HG02981 (cell line): ENCODE measurements at regions not wholly inside any gene's neighbourhood (a gene's known extent, or its start where the extent isn't known, plus 50 kb on each side); places are given as distances from the start of the nearest gene placed in this dataset.
"Not testable (repeated sequence)": the region's sequence is repeated elsewhere in the genome, so short reads cannot be mapped to it uniquely, and the experiment has no call there.

Source experiments
- ATAC-seq: cut with Tn5 transposase; IDR thresholded peaks from one replicate; pipeline ENCODE4 v1.9.1; 2021; ENCODE audit warnings: mild to moderate bottlenecking, moderate library complexity; ENCODE audit not compliant: unreplicated experiment

GRCh38 chr14:22118899-22119477, 445.4 kb upstream of the OR4E1 start:
- no peak for ATAC-seq

GRCh38 chr14:22113401-22113800, 439.8 kb upstream of the OR4E1 start:
- no peak for ATAC-seq

- ATAC-seq, result no peak
Observed at GRCh38 chr14:22112004-22112403, 438.4 kb upstream of the OR4E1 start.

GRCh38 chr14:22107753-22108152, 434.1 kb upstream of the OR4E1 start:
- no peak for ATAC-seq

- no peak for ATAC-seq
Observed at GRCh38 chr14:22106700-22107697, 433.4 kb upstream of the OR4E1 start.

- no peak for ATAC-seq
Observed at GRCh38 chr14:22105624-22106006, 432.0 kb upstream of the OR4E1 start.

GRCh38 chr14:22105006-22105623, 431.5 kb upstream of the OR4E1 start:
- no peak for ATAC-seq

- ATAC-seq, result not testable (repeated sequence)
Observed at GRCh38 chr14:22100764-22101120, 427.1 kb upstream of the OR4E1 start.

GRCh38 chr14:22099942-22100763, 426.5 kb upstream of the OR4E1 start:
- ATAC-seq, result peak; percentile 67

- ATAC-seq, result no peak
Observed at GRCh38 chr14:22098435-22098834, 424.8 kb upstream of the OR4E1 start.

GRCh38 chr14:22097586-22098292, 424.1 kb upstream of the OR4E1 start:
- ATAC-seq, result no peak

- ATAC-seq, result no peak
Observed at GRCh38 chr14:22097072-22097471, 423.5 kb upstream of the OR4E1 start.

- no peak for ATAC-seq
Observed at GRCh38 chr14:22096514-22096895, 422.9 kb upstream of the OR4E1 start.

GRCh38 chr14:22095860-22096513, 422.4 kb upstream of the OR4E1 start:
- ATAC-seq, result no peak

- no peak for ATAC-seq
Observed at GRCh38 chr14:22089940-22090339, 416.3 kb upstream of the OR4E1 start.

GRCh38 chr14:22088614-22089342, 415.2 kb upstream of the OR4E1 start:
- ATAC-seq, result no peak

- no peak for ATAC-seq
Observed at GRCh38 chr14:22086131-22086530, 412.5 kb upstream of the OR4E1 start.

GRCh38 chr14:22084393-22085281, 411.0 kb upstream of the OR4E1 start:
- ATAC-seq, result no peak
